GM19455 (cell line): ENCODE measurements at regions not wholly inside any gene's neighbourhood (a gene's known extent, or its start where the extent isn't known, plus 50 kb on each side); places are given as distances from the start of the nearest gene placed in this dataset.
"Not testable (repeated sequence)": the region's sequence is repeated elsewhere in the genome, so short reads cannot be mapped to it uniquely, and the experiment has no call there.

ENCODE experiments used
- ATAC-seq: cut with Tn5 transposase; IDR thresholded peaks from one replicate; pipeline ENCODE4 v1.9.1; 2021; ENCODE audit not compliant: unreplicated experiment

DNA sequence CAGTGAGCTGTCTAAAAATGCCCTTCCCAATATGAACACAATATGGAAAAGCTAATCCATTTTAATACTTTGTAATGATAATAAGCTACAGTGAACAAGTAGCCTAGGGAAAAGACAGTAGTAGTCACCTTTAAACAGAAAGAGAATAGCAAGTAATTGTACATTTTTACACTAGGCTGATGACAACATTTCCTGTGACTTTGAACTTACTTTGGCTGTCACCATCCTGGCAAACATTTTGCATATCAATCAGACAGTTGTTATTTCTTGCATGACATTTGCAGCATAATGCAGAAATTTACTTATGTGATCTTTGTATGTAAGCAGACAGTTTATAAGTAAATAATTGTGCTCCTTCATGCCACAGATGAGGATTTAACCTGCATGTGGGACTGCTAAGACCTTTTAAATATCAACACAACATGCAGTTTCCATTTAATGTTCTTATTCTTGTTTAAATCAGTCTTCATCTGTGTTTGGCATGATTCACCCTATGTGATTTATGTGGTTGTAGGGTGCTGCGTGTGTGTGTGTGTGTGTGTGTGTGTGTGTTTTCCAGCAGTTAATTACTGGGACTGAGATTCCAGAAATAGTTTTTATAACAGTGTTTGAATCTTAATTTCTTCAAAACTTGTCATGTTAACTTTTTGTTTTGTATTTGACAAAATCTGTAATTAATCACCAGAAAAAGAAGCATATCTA, 997.1 kb upstream of the ARRDC3 start:
- no peak for ATAC-seq

DNA sequence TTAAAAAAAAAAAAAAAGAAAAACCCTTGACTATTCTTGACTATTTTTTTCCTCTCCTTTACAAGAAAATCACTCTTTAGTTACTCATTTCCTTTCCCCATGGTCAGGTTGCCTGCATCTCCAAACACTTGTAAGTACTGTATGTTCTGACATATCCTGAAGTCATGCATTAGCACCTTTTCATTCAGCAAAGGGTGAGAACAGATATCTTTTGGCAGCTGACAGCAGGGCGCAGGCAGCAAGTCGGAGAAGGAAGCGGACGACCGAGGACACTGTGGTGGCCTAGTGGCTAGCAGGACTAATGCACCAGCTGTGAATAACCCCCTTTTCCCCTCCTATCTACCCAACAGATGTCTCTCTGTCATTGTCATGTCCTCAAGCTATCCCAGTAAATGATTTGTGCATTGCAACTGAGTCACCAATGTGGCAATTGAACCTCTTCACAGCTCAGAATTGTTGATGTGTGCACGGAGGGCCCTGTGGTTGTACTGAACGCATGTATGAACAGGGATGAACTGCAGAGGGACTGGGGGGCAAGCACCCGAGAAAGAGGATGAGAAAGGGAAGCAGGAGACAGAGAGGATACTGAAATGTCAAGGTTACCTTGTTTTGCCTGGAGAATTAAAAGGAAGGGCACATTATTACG, 996.0 kb upstream of the ARRDC3 start:
- no peak for ATAC-seq

DNA sequence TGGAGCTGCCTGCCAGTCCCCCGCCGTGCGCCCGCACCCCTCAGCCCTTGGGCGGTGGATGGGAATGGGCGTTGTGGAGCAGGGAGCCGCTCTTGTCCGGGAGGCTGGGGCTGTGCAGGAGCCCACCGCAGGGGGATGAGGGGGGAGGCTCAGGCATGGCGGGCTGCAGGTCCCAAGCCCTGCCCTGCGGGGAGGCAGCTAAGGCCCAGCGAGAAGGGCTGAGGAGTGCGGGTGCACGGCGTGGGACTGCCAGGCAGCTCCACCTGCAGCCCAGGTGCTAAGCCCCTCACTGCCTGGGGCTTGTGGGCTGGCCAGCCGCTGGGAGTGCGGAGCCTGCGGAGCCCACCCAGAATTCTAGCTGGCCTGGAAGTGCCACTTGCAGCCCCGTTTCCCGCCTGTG, 991.7 kb upstream of the ARRDC3 start:
- ATAC-seq = no peak

DNA sequence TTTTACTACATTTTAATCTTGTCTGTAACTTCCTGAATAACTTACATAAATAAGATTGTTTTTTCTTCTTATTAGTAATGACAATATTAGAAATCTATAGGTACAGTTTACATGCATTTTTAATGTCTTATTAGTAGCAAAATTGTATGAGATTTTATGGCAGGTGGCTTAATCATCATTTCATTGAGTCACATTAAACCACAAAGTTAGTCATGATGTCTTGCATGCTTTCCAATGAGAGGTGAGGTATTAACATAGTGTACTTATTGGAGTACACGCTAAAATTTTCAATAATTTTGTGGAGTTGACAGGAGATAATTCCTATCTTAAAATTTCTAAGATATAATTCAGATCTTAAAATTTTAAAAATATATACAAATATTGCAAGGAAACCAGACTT, 989.6 kb upstream of the ARRDC3 start:
- no peak for ATAC-seq

DNA sequence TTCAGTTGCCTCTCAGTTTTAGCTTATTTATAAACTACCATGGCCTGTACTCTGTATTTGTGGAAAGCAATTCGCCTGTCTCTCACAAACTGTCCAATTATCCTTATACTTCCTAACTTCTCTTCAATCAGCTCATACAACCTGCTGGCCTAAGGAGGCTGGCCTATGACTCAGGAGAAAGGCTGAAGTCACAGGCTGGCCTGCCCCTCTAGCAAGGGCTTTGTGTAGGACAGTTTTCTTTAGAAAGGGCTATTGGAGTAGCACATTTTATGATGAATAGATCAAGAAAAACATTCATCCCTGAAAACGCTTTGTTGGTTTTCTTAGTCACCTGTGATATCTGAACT, 988.7 kb upstream of the ARRDC3 start:
- no peak for ATAC-seq

DNA sequence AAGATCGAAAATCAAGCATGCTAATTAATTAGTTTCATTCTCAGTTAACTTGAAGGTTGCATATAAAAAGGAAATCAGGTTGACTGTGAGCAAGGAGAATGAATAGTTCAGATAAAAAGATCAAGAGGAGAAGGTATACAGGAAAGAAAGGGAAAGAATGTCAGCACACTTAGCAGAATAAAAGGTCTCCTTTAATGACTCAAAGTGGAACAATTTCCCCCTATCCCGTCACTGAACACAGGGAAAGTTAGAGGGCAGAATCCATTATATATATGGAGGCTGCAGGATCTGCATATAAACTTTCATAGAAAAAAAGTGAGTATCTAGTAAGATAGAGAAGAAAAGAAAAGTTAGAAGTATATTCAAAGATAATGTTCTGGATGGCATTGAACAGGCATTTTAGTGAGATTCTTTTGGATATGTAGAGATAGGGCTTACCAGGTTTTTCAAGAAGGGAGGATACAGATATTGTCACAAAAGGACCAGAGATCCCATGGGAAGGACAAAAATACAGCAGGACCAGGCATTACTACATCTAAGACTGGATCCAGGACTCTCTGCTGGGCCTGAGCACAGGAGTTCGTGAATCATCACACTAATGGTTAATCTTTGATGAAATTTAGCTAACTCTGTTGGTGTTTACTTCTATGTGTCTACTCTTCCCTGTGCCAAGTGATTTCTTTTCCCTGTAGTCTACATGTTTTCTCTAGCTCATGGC, 988.2 kb upstream of the ARRDC3 start:
- no peak for ATAC-seq

DNA sequence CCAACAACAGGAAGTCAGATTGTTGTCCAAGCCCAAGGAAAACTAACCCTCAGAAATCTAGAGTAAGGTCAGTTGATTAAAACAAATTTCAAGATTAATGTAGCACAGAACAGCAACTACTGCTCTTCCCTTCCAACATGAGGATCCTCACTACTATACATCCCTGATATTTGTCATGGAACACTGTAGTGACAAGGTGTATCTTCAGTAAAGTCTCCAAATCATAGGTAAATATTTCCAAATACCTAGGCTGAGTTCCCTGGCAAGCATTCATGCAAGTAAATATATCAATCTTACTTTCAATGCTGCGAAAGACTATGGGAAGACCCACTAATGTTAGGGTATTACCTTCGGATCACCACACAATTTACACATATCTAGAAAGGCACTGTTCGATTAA, 986.9 kb upstream of the ARRDC3 start:
- no peak for ATAC-seq

DNA sequence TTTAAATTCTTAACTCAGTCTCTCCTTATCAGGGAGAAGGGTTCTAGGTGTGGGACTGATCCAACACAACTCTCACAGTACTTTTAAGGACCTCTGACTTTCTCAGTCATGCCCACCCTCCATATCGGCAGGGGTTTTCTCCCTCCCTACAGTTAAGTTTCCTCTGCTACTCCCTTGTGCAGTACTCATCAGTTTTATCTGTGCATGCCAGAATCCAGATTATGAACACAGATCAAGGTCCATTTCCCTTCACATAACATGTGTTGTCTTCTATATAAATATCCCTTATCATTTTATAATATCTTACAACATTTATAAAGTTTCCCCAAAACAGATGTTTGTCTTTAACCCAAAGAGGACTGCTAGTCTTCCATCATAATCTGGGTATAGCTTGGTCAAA, 986.5 kb upstream of the ARRDC3 start:
- no peak for ATAC-seq

DNA sequence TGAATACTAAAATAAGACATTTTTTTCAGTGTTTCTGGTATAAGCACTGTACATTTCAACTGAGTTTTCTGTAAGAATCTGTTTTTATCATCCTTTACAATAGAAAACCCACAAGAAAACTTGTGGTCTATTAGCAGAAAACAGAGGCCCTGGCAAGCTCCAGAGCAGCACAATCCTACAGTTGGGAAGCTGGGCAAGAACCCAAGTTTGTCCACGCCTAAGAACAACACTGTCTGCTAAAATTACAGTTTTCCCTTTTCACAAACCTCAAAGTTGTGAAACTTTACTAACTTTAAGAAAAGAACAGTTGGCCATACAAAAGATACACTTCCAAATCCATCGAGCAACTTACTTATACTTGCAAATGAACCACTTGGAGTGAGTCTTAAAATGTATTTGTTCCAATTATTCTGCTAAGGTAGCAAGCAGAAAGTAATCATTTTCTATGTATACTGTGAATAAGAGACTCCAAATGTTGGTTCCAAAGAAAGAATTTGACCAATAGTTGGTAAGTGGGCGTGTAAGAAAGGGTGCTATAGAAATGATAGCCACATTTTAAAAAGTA, 982.0 kb upstream of the ARRDC3 start:
- no peak for ATAC-seq

DNA sequence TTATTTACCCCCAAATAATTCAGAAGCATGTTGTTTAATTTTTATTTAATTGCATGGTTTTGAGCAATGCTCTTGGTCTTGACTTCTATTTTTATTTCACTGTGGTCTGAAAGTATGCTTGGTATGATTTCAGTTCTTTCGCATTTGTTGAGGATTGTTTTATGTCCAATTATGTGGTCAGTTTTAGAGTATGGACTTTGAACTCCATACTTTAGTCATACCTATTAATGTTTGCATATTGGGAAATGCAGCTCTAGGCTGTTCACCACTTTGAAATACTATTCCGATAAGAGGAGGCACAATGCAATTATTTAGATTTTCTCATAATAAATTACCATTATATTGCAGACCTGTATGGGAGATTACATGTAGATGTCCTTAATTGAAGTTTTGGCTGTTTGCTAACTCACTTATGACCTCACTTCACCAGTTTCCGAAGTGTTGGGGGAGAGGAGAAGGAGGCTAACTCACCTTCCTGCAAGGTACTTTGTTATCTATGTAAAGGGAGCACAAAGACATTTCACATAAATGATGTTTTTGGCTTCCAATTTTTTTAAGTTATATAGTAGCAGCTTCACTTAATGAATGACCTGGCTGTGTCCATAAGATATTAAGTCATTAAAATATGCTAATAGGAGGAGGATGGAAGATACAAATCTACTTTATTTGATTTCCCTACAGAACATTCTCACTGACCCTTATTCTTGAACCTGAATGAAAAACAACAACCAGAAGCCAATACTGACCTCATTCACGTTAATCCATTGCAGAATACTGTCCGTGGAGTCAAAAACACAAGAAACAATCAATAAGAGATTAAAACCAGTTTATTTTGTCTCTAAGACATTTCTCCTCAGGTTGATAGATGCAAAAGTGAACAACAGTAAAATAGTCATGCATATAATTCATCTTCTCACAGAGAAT, 970.3 kb upstream of the ARRDC3 start:
- ATAC-seq = no peak

DNA sequence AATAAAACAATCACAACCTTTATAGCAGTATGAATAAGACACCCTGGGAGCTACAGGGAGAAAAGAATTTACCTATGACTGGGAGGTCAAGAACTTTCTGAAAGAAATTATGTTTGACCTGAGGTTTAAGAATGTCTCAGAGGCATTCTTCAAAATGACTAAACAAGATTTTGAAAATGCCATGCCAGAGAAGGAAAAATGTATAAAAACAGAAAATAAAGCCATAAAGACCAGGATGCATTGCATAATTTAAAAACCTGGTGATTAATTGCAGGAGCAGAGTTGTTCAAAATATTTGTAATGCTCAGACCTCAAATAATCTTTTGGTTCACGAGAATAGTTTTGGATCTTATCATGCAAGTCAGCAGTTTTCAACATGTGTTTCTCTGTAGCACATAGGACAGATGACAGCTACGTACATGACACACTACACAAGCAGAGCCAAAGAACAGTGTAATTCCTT, 954.7 kb upstream of the ARRDC3 start:
- no peak for ATAC-seq

DNA sequence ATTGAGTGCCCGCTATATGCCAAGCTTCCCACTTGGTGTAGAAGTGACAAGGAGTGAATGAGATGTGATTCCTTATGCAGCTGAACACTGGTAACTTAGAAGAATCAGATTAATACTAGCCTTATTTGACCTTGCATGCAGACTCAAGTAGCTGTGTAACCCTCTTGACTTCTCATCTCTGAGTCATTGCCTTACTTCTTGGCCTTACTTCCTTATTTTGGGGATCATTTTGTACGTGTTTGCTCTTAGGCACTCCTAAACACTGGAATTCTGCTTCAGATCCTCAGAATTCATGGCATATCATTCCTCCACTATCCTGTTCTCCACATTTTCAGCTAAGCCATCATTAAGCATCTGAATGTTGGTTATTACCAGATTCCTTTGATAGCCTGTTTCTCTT, 948.9 kb upstream of the ARRDC3 start:
- no peak for ATAC-seq

DNA sequence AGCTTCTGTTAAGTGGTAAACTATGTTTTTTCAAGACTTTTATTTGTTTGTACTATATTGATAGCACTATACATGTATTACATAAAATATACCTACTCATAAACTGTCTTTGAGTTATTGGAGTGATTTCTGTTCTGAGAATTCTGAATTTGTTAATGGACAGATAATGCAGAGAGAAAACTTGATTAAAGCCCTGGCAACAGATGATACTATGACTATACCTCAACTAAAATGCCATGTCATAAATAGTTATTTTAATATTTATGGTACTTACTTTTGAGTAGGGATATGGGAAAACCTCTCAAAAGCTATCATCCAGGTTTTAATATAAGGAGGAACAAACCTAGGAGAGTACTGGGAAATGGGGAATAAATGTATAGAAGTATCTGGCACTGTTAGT, 947.2 kb upstream of the ARRDC3 start:
- ATAC-seq = no peak

DNA sequence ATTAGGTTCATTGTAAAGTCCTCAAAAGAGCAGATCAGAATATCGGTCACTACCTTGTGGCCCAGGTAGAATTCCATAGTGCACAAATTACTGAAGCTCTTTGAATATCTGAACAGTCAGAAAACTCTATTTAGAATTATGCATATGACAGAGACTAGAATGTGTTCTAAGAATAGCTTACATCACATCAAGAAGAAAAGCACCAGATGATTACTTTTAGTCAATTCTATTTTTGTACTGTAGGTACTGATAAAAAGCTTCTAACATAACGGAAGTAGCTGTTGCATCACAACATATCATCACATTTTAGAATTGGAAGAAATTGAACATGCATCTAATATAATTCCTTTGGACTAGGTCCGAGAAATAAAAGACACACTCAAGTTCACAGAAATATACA, 946.6 kb upstream of the ARRDC3 start:
- no peak for ATAC-seq

DNA sequence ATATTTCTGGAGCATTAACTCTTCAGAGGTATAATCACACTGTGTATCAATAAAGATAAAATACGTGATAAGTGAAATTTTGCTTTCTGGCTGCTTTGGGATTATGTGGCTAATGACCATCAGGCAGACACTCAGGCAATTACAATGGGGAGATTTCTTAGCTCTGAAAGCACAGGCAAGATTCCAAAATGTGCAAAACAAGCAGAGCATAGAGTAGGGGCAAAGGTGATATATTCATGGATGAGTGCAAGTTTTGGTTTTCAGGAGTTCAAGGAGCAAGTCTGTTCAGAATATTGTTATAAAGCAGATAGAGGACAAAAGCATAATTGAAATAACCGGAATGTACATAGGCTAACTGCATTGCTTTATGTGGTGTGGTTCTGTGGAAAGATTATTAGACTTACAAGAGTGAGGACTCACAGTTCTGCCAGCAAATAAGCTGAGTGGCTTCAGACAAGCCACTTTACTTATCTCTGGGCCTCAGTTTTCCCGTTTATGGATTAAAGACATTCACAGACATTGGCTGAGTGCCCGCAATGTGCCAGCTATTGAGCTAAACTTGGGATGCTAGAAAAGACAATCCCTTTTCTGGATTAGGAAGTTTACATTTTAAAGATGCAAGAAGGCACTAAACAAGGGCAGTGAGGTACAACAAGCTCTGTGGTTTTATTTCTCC, 945.6 kb upstream of the ARRDC3 start:
- ATAC-seq = no peak

DNA sequence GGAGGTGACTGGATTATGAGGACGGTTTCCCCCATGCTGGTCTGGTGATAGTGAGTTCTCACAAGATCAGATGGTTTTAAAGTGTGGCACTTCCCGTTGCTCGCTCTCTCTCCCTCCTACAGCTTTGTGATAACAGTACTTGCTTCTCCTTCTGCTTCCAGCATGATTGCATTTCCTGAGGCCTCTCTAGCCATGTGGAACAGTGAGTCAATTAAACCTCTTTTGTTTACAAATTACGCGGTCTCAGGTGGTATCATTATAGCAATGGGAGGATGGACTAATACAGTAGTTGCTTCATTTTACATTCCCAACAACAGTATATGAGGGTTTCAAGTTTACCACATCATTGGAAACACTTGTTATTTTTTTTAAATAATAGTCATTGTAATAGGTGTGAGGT, 937.3 kb upstream of the ARRDC3 start:
- ATAC-seq = no peak

DNA sequence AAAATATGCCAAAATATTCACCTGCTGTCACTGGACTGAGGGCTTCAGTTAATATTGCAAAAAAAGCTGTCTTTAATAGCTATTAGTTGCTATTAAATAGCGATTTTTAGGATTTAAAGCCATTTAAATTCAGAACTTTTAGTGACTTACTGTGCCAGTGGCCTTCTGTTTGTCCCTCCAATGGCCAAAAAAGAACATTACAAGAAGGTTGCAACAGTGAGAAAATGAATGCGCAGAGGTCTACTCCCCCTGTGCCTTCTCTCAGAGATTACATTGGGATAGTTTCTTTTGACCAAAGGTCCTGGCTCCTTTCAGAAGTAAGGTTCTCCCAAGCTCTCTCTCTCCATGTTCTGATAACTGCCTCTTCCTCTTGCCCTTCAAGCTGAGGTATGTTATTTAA, 930.3 kb upstream of the ARRDC3 start:
- ATAC-seq = no peak

DNA sequence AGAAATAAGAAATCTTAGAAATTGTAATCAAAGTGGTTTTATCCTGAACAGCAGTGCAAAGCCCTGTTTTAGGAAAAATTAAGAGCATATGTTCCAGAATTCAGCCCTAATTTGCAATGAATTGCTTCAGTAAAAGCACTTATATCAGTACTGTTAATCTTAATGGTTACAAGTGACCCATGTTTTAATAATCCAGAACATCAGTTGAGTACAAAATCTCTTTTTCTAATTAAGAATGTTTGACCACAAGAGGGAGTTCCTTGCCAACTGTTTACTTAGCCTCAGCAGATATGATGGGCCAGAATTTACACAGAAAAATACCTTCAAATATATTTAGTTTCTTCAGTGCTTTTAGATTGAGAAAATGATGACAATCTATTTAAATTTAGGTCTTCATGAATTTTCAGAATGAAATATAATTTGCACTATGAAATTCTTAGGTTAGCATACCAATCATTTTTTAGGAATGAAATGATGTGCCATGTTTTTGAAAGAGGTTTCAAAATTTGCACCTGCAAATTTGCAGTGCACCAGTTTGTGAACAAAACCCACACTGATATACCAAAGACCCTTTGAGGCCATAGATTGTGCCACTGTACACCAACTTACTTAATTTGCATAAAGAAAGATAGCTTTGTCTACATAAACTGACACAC, 926.3 kb upstream of the ARRDC3 start:
- ATAC-seq = no peak

DNA sequence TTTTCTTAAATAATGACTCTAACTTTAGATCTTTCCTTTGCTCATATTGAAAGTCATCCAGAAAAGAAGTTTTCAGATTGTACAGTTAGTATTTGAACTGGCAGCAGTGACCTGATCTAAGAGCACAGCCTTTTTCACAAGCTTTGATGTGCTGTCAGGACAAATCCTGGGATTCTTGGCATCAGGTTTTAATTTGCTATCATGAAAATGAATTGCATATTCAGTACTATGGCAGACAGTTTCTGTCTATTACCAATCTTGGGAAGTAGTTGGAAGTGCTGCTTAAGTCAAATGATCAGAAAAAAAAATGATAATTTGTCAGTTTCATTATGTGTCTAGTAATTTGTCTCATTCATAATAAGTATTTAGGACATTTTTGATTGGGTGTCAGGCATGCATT, 925.6 kb upstream of the ARRDC3 start:
- ATAC-seq = no peak

DNA sequence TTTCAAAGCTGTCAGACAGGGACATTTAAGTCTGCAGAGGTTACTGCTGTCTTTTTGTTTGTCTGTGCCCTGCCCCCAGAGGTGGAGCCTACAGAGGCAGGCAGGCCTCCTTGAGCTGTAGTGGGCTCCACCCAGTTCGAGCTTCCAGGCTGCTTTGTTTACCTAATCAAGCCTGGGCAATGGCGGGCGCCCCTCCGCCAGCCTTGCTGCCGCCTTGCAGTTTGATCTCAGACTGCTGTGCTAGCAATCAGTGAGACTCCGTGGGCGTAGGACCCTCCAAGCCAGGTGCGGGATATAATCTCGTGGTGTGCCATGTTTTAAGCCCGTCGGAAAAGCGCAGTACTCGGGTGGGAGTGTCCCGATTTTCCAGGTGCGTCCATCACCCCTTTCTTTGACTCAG, 919.2 kb upstream of the ARRDC3 start:
- not testable (repeated sequence) for ATAC-seq
